ENCODE measurements at regions not wholly inside any gene's neighbourhood (a gene's known extent, or its start where the extent isn't known, plus 50 kb on each side); places are given as distances from the start of the nearest gene placed in this dataset.

DNA sequence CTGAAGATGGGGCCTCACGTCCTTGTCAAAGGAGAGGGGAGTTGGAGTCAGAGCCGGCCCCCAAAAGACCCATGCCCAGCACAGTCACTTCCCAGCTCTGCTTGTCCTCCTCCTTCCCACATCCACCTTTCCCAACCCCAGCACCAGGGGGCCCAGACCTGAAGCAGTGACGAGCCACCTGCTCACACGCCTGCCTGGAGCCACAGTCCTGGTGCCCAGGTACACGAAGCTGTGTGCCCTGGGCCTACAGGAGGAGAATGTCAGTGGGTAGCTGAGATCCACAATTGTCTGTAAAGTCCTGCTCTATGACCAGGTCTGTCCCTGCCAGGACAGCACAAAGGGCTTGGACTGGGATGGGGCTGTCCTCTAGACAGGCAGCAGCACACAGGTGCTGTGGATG is 126.8 kb upstream of the PZP start:
- Histone ChIP-seq H3K79me2 (ENCODE audit: low read length) (no peaks in the 10 kb centered on the region), H4K20me1 (ENCODE audit: insufficient read depth, low read length) (no peaks in the 10 kb centered on the region), H3K9me3 (ENCODE audit: insufficient read depth, low read length) (no peaks in the 10 kb centered on the region), H3K27me3 (ENCODE audit: low read depth, low read length) (no peaks in the 10 kb centered on the region), H3K4me2 (ENCODE audit: low read length) (no peak overlapping the region), H3K4me1 (ENCODE audit: low read length) (peaks cover 10% of the 10 kb centered on the region), H3K36me3 (replicated peaks; ENCODE audit: low read depth, low read length) (no peaks in the 10 kb centered on the region), H3K9ac (ENCODE audit: low read length) (no peak overlapping the region), H3K4me3 (ENCODE audit: low read length) (no peak overlapping the region), H3K27ac (ENCODE audit: low read length) (no peak overlapping the region), H2AFZ (ENCODE audit: low read depth, low read length) (no peak overlapping the region)
- TF ChIP-seq, protein P1, sequence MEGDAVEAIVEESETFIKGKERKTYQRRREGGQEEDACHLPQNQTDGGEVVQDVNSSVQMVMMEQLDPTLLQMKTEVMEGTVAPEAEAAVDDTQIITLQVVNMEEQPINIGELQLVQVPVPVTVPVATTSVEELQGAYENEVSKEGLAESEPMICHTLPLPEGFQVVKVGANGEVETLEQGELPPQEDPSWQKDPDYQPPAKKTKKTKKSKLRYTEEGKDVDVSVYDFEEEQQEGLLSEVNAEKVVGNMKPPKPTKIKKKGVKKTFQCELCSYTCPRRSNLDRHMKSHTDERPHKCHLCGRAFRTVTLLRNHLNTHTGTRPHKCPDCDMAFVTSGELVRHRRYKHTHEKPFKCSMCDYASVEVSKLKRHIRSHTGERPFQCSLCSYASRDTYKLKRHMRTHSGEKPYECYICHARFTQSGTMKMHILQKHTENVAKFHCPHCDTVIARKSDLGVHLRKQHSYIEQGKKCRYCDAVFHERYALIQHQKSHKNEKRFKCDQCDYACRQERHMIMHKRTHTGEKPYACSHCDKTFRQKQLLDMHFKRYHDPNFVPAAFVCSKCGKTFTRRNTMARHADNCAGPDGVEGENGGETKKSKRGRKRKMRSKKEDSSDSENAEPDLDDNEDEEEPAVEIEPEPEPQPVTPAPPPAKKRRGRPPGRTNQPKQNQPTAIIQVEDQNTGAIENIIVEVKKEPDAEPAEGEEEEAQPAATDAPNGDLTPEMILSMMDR (IDR thresholded peaks at IDR 0.05; ENCODE audit: low read depth, low read length): no peak
- no peak for TF ChIP-seq EZH2phosphoT487 (IDR thresholded peaks at IDR 0.05; ENCODE audit: low read depth)

DNA sequence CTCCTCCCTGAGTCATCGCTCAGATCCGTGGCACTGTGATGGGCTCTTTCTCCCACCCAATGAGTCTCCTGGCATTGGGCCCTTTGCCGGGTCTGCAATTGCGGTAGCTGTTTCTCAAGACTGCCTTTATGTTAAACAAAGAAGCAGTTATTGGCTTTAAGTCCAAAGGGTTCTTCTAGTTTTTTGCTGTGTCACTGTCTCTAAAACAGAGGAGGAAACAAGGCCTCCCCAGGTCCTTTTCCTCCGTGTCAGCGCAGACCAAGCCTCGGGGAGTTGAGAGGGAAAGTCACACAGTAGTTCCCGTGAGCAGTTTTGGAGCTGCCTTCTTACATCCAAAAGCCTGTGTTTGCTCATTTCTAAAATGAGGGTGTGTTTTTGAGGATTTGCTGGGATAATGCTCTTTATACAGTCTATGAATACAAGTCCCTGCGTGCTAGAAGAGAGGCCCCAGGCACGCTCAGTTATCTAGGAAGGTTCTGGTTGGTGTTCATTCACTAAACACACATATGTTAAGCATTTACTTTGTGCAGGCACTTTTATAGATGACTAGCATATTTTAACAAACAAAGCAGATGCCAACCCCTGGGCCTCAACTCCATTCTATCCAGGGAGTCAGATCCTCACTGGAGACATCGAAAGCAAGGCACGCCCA is 126.0 kb upstream of the PZP start:
- Histone ChIP-seq H2AFZ (ENCODE audit: low read depth, low read length) (no peak overlapping the region), H3K4me1 (ENCODE audit: low read length) (peaks cover 10% of the 10 kb centered on the region), H3K27ac (ENCODE audit: low read length) (no peak overlapping the region), H3K4me3 (ENCODE audit: low read length) (no peak overlapping the region), H4K20me1 (ENCODE audit: insufficient read depth, low read length) (no peaks in the 10 kb centered on the region), H3K79me2 (ENCODE audit: low read length) (no peaks in the 10 kb centered on the region), H3K9me3 (ENCODE audit: insufficient read depth, low read length) (no peaks in the 10 kb centered on the region), H3K9ac (ENCODE audit: low read length) (no peak overlapping the region), H3K36me3 (replicated peaks; ENCODE audit: low read depth, low read length) (no peaks in the 10 kb centered on the region), H3K27me3 (ENCODE audit: low read depth, low read length) (no peaks in the 10 kb centered on the region), H3K4me2 (ENCODE audit: low read length) (no peak overlapping the region)
- TF ChIP-seq, protein P1 (IDR thresholded peaks at IDR 0.05; ENCODE audit: low read depth, low read length): no peak
- no peak for TF ChIP-seq EZH2phosphoT487 (IDR thresholded peaks at IDR 0.05; ENCODE audit: low read depth)

DNA sequence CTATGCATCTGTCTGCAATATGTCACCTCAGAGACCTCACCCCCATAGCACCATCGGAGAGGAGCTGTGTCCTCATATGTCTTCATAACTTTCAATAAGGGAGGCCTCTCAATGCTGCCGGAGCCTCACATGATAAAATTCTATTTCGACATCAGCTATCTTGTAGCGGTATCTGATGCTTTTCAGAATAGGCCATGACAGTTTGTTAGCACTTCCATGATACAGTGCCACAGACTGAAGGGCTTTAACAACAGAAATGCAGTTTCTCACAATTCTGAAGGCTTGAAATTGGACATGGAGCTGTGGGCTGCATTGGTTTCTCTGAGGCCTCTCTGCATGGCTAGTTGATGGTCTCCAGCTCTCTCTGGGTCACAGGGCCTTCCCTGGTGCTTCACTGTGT is 125.0 kb upstream of the PZP start:
- Histone ChIP-seq H3K9me3 (ENCODE audit: insufficient read depth, low read length) (no peaks in the 10 kb centered on the region), H3K79me2 (ENCODE audit: low read length) (no peaks in the 10 kb centered on the region), H3K4me1 (ENCODE audit: low read length) (peaks cover 10% of the 10 kb centered on the region), H3K27ac (ENCODE audit: low read length) (no peak overlapping the region), H4K20me1 (ENCODE audit: insufficient read depth, low read length) (no peaks in the 10 kb centered on the region), H3K4me2 (ENCODE audit: low read length) (no peak overlapping the region), H3K4me3 (ENCODE audit: low read length) (no peak overlapping the region), H2AFZ (ENCODE audit: low read depth, low read length) (no peak overlapping the region), H3K36me3 (replicated peaks; ENCODE audit: low read depth, low read length) (no peaks in the 10 kb centered on the region), H3K27me3 (ENCODE audit: low read depth, low read length) (no peaks in the 10 kb centered on the region), H3K9ac (ENCODE audit: low read length) (no peak overlapping the region)
- TF ChIP-seq, protein P1 (IDR thresholded peaks at IDR 0.05; ENCODE audit: low read depth, low read length): no peak
- TF ChIP-seq EZH2phosphoT487 (IDR thresholded peaks at IDR 0.05; ENCODE audit: low read depth): no peak

DNA sequence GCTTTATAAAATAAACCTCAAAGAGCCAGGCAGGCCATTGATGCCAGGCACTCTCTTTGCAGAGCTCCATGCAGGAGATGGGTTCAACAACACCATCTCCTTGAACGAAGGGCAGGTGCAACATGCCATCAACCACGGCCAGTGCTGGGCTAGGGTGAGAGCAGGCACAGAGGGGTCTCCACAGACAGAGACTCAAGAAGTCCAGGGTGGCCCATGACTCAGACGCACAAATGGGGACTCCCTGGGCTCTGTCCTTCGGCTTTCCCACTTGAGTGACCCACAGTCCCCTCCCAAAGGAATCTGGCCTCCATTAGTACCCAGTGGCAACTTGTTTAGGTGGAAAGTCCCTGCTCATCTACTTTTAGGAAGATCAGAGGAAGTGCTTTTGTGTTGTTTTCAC is 124.4 kb upstream of the PZP start:
- peaks cover 10% of the 10 kb centered on the region for H3K4me1 ChIP-seq (ENCODE audit: low read length)
- no peak overlapping the region for H2AFZ ChIP-seq (ENCODE audit: low read depth, low read length)

More for the DNA sequence above, 124.4 kb upstream of the PZP start:
- TF ChIP-seq EZH2phosphoT487 (IDR thresholded peaks at IDR 0.05; ENCODE audit: low read depth): no peak
- TF ChIP-seq, protein P1 (IDR thresholded peaks at IDR 0.05; ENCODE audit: low read depth, low read length): no peak
- no peak overlapping the region for H3K27ac ChIP-seq (ENCODE audit: low read length)
- H3K4me2 ChIP-seq (ENCODE audit: low read length): no peak overlapping the region
- H4K20me1 ChIP-seq (ENCODE audit: insufficient read depth, low read length): no peaks in the 10 kb centered on the region
- H3K9me3 ChIP-seq (ENCODE audit: insufficient read depth, low read length): no peaks in the 10 kb centered on the region
- no peak overlapping the region for H3K4me3 ChIP-seq (ENCODE audit: low read length)
- H3K36me3 ChIP-seq (replicated peaks; ENCODE audit: low read depth, low read length): no peaks in the 10 kb centered on the region
- H3K9ac ChIP-seq (ENCODE audit: low read length): no peak overlapping the region
- no peaks in the 10 kb centered on the region for H3K27me3 ChIP-seq (ENCODE audit: low read depth, low read length)
- H3K79me2 ChIP-seq (ENCODE audit: low read length): no peaks in the 10 kb centered on the region
